Hepatocyte (in vitro differentiated cells): ENCODE measurements at regions not wholly inside any gene's neighbourhood (a gene's known extent, or its start where the extent isn't known, plus 50 kb on each side); places are given as distances from the start of the nearest gene placed in this dataset.

Experiments
- DNase-seq: peaks from one replicate; pipeline ENCODE4 v3.0.0-alpha.2; 2016; ENCODE audit warnings: low spot score
- H2AFZ ChIP-seq: fragments of 200-600 bp; sonication (generic); 2 replicates; pipeline ENCODE4 v1.6.0; 2016; ENCODE audit warnings: antibody characterized with exemption, mild to moderate bottlenecking
- H3K27ac ChIP-seq: fragments of 200-600 bp; sonication (generic); 2 replicates; pipeline ENCODE4 v1.5.1; 2016; ENCODE audit warnings: mild to moderate bottlenecking
- H3K27me3 ChIP-seq: fragments of 200-600 bp; sonication (generic); 2 replicates; pipeline ENCODE4 v1.6.1; 2016
- H3K36me3 ChIP-seq: fragments of 200-600 bp; sonication (generic); replicated peaks from 2 replicates; pipeline ENCODE4 v1.5.1; 2016; ENCODE audit warnings: low read depth; ENCODE audit not compliant: insufficient read depth
- H3K4me1 ChIP-seq: fragments of 200-600 bp; sonication (generic); 2 replicates; pipeline ENCODE4 v1.5.1; 2016; ENCODE audit warnings: mild to moderate bottlenecking, moderate library complexity; ENCODE audit not compliant: insufficient read depth
- H3K4me2 ChIP-seq: fragments of 200-600 bp; sonication (generic); 2 replicates; pipeline ENCODE4 v1.6.0; 2016
- H3K4me3 ChIP-seq: fragments of 200-600 bp; sonication (generic); 2 replicates; pipeline ENCODE4 v1.5.1; 2016; ENCODE audit warnings: mild to moderate bottlenecking
- H3K79me2 ChIP-seq: fragments of 200-600 bp; sonication (generic); 2 replicates; pipeline ENCODE4 v1.6.0; 2017; ENCODE audit warnings: mild to moderate bottlenecking
- H3K9me2 ChIP-seq: fragments of 200-600 bp; sonication (generic); replicated peaks from 2 replicates; pipeline ENCODE4 v1.6.0; 2017; ENCODE audit warnings: mild to moderate bottlenecking; ENCODE audit not compliant: insufficient read depth
- H3K9me3 ChIP-seq: fragments of 200-600 bp; sonication (generic); 2 replicates; pipeline ENCODE4 v1.5.1; 2016; ENCODE audit warnings: low read depth, mild to moderate bottlenecking
- H4K20me1 ChIP-seq: fragments of 200-600 bp; sonication (generic); 2 replicates; pipeline ENCODE4 v1.6.0; 2016; ENCODE audit warnings: mild to moderate bottlenecking; ENCODE audit not compliant: insufficient read depth, poor library complexity, severe bottlenecking
- CTCF ChIP-seq: fragments of 200-600 bp; sonication (generic); IDR thresholded peaks from 2 replicates; pipeline ENCODE4 v1.5.1; 2016; ENCODE audit warnings: antibody characterized with exemption, mild to moderate bottlenecking; ENCODE audit not compliant: poor library complexity
- EZH2 ChIP-seq: fragments of 200-600 bp; sonication (generic); IDR thresholded peaks from 2 replicates; pipeline ENCODE4 v1.6.1; 2016; ENCODE audit warnings: antibody characterized with exemption, mild to moderate bottlenecking, borderline replicate concordance
- EZH2phosphoT487 ChIP-seq: fragments of 200-600 bp; sonication (generic); IDR thresholded peaks from one replicate; pipeline ENCODE4 v1.6.1; 2018; ENCODE audit warnings: antibody characterized with exemption, mild to moderate bottlenecking, low read depth, moderate library complexity; ENCODE audit not compliant: unreplicated experiment, severe bottlenecking
- WGBS: methylation state at CpG from one replicate; pipeline ENCODE4 v1.1.6; 2016; ENCODE audit warnings: low lambda C conversion rate; ENCODE audit errors: missing lambda C conversion rate; 5-methylcytosine and 5-hydroxymethylcytosine counted together

DNA sequence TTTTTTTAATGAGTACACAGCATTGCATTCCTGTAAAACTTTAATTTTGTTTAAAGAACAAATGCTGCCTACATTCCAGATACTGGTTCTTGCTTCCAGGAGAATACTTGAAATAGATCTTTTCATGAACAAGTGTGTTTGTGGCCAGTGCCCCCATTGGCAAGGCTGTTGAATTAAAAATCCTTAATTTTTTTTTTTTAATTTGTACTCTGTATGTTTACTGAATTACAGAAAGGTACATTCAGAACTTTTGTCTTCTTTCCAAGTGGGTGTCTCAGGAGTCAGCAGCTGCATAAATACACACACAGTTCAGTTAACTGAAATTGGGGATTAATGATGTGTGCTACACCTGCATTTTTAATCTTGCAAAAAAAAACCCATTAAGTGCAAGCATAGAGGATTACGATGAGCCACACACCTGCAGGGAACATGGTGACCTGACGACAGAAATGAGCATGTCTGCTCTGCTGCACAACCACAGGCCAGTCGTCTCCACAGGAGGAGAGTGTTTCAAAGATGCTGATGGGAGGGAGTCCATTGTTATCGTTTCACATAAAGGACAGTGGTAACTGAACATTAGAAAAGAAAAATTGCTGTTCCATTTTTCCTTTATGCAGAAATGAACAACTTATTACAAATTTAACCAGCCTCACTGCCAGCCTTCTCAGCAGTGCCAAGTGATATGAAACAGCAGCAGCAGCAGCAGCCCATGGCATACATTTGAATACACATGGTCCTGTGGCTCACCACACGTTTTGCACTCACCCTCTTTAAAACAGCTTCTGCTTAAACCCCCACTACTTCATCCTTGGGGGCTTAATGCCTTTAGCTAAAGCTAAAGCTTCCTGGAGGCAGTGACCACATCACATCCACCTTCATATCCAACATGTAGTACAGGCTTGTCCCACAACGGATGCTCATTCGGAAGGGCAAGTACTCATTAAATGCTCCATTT, 72.3 kb upstream of the RFC3 start:
- Histone ChIP-seq H3K9me3 (no peaks in the 10 kb centered on the region), H3K4me3 (no peak overlapping the region), H3K4me2 (no peak overlapping the region), H2AFZ (no peak overlapping the region), H3K27ac (no peak overlapping the region), H3K36me3 (no peaks in the 10 kb centered on the region), H3K9me2 (no peaks in the 10 kb centered on the region), H4K20me1 (no peaks in the 10 kb centered on the region), H3K27me3 (no peaks in the 10 kb centered on the region), H3K4me1 (no peaks in the 10 kb centered on the region), H3K79me2 (no peaks in the 10 kb centered on the region)
- no peak for DNase-seq
- 83% methylated on average over 7 of the region's 7 CpGs for WGBS
- no peak for TF ChIP-seq CTCF
- TF ChIP-seq EZH2: no peak
- TF ChIP-seq EZH2phosphoT487: no peak

DNA sequence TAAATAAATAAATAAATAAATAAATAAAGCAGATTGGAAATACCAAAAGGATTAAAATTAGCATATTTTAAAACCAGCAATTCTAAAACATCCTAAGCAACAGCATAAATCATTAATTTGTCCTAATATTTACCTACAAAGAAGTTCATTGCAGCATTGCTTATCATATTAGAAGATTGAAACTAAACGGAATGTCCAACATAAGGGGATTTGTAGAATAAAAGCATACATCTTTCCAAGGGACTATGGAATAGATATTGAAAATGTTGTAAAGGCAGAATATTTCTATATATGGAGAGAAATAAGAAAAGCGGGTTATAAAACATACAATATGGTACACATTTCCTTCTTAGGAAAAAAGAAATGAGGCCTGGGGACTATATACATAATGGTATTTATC, 71.1 kb upstream of the RFC3 start:
- H3K9me3 ChIP-seq: no peaks in the 10 kb centered on the region
- WGBS: 97% methylated on average over 2 of the region's 2 CpGs
- no peaks in the 10 kb centered on the region for H3K79me2 ChIP-seq
- no peaks in the 10 kb centered on the region for H4K20me1 ChIP-seq
- no peaks in the 10 kb centered on the region for H3K4me1 ChIP-seq
- no peak overlapping the region for H3K4me2 ChIP-seq
- no peak overlapping the region for H3K4me3 ChIP-seq
- TF ChIP-seq EZH2phosphoT487: no peak
- TF ChIP-seq CTCF: no peak
- TF ChIP-seq EZH2: no peak
- no peak overlapping the region for H3K27ac ChIP-seq
- no peaks in the 10 kb centered on the region for H3K9me2 ChIP-seq
- H3K27me3 ChIP-seq: no peaks in the 10 kb centered on the region
- no peak for DNase-seq
- no peak overlapping the region for H2AFZ ChIP-seq
- no peaks in the 10 kb centered on the region for H3K36me3 ChIP-seq

DNA sequence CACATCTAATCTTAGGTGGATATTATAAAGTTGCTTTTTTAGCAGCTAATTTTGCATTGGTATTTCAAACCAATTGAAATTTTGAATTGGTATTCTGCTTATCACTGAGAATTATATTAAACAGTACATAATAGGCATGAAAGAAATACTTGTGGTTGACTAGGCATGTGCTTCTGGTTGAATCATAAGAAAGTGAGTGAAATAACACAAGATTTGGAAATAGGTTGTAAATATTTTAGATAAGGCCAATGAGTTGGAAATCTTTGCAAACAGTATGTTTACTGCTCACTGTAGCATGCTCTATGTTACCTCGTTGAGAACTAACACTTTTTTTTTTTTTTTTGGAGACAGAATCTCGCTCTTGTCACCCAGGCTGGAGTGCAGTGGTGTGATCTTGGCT, 66.8 kb upstream of the RFC3 start:
- H3K4me3 ChIP-seq: no peak overlapping the region
- no peaks in the 10 kb centered on the region for H3K79me2 ChIP-seq
- no peaks in the 10 kb centered on the region for H3K9me3 ChIP-seq
- no peak for TF ChIP-seq CTCF
- no peaks in the 10 kb centered on the region for H3K9me2 ChIP-seq
- H3K27ac ChIP-seq: no peak overlapping the region
- no peaks in the 10 kb centered on the region for H4K20me1 ChIP-seq
- no peaks in the 10 kb centered on the region for H3K27me3 ChIP-seq
- no peak overlapping the region for H2AFZ ChIP-seq
- no peaks in the 10 kb centered on the region for H3K4me1 ChIP-seq
- H3K4me2 ChIP-seq: no peak overlapping the region
- 57% methylated on average over 2 of the region's 2 CpGs for WGBS
- no peaks in the 10 kb centered on the region for H3K36me3 ChIP-seq
- no peak for DNase-seq
